ENCODE measurements at regions not wholly inside any gene's neighbourhood (a gene's known extent, or its start where the extent isn't known, plus 50 kb on each side); places are given as distances from the start of the nearest gene placed in this dataset.
"Not testable (repeated sequence)": the region's sequence is repeated elsewhere in the genome, so short reads cannot be mapped to it uniquely, and the experiment has no call there.

- TF ChIP-seq CTCF (IDR thresholded peaks at IDR 0.05); TCF7L2 (IDR thresholded peaks at IDR 0.05; ENCODE audit: low read depth, low read length); POLR2AphosphoS5 (IDR thresholded peaks at IDR 0.05; ENCODE audit: low read depth, low read length): not testable (repeated sequence)
Observed at GRCh38 chr9:41270992-41271391, 81.9 kb upstream of the ZNG1F start.

Data from Panc1 (cell line).